HG03025 (cell line): ENCODE measurements at regions not wholly inside any gene's neighbourhood (a gene's known extent, or its start where the extent isn't known, plus 50 kb on each side); places are given as distances from the start of the nearest gene placed in this dataset.
"Not testable (repeated sequence)": the region's sequence is repeated elsewhere in the genome, so short reads cannot be mapped to it uniquely, and the experiment has no call there.

Experiments
- ATAC-seq: cut with Tn5 transposase; IDR thresholded peaks from one replicate; pipeline ENCODE4 v1.9.1; 2021; ENCODE audit warnings: mild to moderate bottlenecking, moderate library complexity; ENCODE audit not compliant: unreplicated experiment, low FRiP score

- ATAC-seq: not testable (repeated sequence)
Observed at GRCh38 chr1:120609015-120609573, 114.7 kb upstream of the NBPF26 start.

GRCh38 chr1:120609834-120610233 lies 113.9 kb upstream of the NBPF26 start:
- ATAC-seq: not testable (repeated sequence)

- not testable (repeated sequence) for ATAC-seq
Observed at GRCh38 chr1:120614931-120615639, 108.7 kb upstream of the NBPF26 start.

- ATAC-seq: not testable (repeated sequence)
Observed at GRCh38 chr1:120617493-120617892, 106.3 kb upstream of the NBPF26 start.

GRCh38 chr1:120619867-120620692 lies 103.7 kb upstream of the NBPF26 start:
- not testable (repeated sequence) for ATAC-seq

GRCh38 chr1:120620693-120620969 lies 103.1 kb upstream of the NBPF26 start:
- ATAC-seq: not testable (repeated sequence)

GRCh38 chr1:120621278-120621677 lies 102.5 kb upstream of the NBPF26 start:
- ATAC-seq: not testable (repeated sequence)

GRCh38 chr1:120623539-120623938 lies 100.2 kb upstream of the NBPF26 start:
- ATAC-seq: not testable (repeated sequence)

GRCh38 chr1:120624565-120625064 lies 99.1 kb upstream of the NBPF26 start:
- ATAC-seq: not testable (repeated sequence)

GRCh38 chr1:120629832-120630455 lies 93.8 kb upstream of the NBPF26 start:
- ATAC-seq: not testable (repeated sequence)

GRCh38 chr1:120634816-120635806 lies 88.6 kb upstream of the NBPF26 start:
- not testable (repeated sequence) for ATAC-seq

- ATAC-seq: not testable (repeated sequence)
Observed at GRCh38 chr1:120640261-120641013, 83.3 kb upstream of the NBPF26 start.

- ATAC-seq: not testable (repeated sequence)
Observed at GRCh38 chr1:120641014-120641302, 82.8 kb upstream of the NBPF26 start.

GRCh38 chr1:120647182-120647581 lies 76.6 kb upstream of the NBPF26 start:
- ATAC-seq: not testable (repeated sequence)

GRCh38 chr1:120648915-120649623 lies 74.7 kb upstream of the NBPF26 start:
- ATAC-seq: not testable (repeated sequence)

GRCh38 chr1:120649730-120650129 lies 74.0 kb upstream of the NBPF26 start:
- ATAC-seq: not testable (repeated sequence)

GRCh38 chr1:120654114-120654513 lies 69.6 kb upstream of the NBPF26 start:
- not testable (repeated sequence) for ATAC-seq

- not testable (repeated sequence) for ATAC-seq
Observed at GRCh38 chr1:120655394-120655793, 68.4 kb upstream of the NBPF26 start.
